T-helper 2 cell (primary cell): ENCODE measurements at regions not wholly inside any gene's neighbourhood (a gene's known extent, or its start where the extent isn't known, plus 50 kb on each side); places are given as distances from the start of the nearest gene placed in this dataset.
A peak's percentile ranks its signal among the peaks of the same experiment; 100 is the strongest.
"Not testable (repeated sequence)": the region's sequence is repeated elsewhere in the genome, so short reads cannot be mapped to it uniquely, and the experiment has no call there.

ENCODE experiments used
- DNase-seq, 5 experiments: peaks; one replicate each; pipeline versions ENCODE4 v3.0.0 to v3.0.0-alpha.2; 2012 to 2022

DNA sequence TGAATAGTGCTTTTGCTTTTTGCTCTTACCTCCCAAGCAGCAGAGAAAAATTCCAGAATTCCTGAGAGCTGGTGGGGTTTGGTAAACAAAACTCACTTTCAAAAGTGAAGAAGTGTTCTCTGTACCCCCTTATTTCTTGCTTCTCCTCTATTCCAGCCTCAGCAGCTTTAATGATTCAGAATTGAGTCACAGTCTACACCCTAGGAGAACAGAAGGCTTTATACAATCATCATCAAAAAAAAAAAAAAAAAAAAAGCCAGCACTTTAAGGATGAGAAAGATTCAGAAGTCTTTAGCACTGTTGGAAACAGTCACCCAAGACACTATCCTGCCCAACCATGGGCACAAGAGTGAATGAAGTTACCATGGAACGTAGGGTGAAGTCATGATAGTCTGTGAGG, 1583.1 kb upstream of the PCDH10 start:
- DNase-seq, result no peak

DNA sequence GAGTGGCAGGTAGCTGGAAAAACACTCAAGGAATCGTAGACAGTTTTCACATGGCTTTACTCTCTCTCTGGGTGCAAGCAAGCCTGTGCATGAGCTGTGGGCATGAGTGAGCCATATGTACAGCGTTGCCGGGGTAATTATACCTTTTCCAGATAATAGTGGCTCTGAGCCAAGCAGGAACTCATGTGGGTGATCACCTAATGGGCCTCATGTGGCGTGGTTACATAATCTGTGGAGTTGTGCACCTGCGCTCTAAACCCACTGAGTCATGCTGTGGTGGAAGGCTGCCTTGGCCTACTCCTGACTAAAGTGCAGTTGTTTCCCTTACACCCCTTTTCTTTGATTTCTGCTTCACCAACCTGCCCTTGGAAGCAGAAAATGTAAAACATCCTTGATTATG, 1564.5 kb upstream of the PCDH10 start:
- no peak for DNase-seq

DNA sequence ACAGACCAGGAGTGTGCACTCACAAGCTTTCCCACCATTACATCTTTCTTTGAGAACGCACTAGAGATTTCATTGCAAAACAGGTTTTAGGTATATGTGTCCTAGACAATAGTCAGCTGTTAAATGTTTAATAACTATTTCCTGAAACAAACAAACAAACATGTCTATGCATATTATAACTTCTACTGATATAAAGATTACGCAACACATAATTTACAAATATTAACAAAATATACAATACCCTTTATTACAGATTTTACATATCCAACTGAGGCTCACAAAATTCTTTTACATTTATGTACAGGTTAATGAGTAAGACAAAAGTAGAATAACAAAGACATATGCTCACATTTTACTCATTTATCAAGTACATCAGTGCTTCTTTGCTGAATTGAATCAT, 1554.0 kb upstream of the PCDH10 start:
- DNase-seq, result no peak

DNA sequence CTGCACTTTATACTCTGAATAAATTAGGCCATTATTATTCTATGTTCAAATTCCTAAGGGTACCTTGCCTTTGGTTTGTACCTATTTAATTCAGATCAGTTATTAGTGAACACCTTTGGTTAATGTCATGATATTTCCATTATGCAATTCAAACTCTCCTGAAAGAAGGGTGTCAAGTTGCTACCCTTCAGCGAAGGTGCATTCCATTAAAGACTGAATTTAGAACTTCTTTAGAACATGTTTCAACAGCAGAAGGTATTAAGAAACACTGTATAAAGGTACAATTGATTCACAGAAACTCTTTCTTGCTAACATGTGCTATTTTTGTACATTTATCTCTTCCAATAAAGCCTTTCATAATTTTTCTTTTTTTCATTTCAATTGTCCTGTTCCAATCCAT, 1545.4 kb upstream of the PCDH10 start:
- no peak for DNase-seq

DNA sequence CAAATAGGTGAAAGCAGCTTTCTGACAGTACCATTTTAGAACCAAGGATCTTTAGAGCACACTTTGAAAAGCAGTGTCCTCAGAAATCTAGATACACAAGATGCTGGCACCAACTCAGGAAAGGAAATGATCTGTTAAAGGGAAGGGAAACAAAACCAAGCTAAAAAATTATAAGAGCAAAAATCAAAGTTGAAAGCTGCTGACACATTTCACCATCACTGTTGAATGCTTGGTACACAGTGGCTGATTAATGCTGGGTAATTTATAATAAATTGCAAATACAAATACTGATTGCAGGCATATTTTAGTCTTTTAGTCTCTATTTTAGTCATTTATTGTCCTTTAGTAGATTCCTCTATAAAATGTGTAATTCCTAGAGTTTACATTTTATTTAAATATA, 1540.1 kb upstream of the PCDH10 start:
- DNase-seq, result no peak

DNA sequence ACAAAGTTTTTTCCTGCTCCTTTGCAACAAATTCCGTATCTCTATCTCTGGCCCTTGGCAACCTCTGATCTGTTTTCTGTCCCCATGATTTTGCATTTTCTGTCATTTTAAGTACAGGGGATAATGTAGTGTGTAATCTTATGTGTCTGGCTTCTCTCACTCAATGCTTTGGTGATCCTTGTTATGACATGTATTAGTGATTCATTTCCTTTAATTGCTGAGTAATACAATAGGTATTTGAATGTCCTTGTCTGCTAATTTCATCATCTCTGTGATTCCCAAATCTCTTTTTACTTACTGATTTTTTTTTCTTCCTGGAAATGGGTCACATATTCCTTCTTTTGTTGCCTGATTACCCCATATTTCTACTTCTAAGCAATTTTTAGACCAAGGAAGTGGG, 1538.6 kb upstream of the PCDH10 start:
- DNase-seq, result not testable (repeated sequence)

DNA sequence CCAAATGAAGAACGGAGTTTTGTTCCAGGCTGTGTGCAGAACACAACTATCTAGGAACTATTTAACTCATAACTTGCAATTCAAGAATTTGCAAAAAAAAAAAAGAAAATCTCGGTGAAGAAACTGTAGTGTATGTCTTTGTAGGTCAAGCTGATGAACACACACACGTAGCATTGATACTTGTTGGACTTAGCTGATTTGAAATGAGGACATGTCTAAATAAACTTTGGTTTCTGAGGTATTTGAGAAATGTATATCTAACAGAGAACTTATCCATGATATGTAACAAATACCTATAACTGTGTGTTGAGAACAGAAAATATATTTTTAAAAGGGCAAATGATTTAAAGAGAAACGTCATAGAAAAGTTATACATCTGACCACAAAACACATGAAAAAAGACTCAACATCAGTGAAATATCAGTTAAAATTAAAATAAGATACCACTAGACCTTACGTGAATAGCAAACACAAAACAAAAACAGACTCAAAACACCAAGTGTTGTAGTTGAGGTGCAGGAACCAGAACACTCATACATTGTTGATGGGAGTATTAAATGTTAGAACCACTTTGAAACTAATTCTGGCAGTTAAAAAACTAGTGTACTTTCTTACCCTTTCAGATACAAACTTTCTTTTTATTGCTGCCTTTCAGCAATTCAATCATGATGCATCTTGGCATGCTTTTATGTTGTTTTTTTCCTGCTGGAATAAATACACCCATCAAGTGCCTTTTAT, 1535.8 kb upstream of the PCDH10 start:
- DNase-seq, result no peak

DNA sequence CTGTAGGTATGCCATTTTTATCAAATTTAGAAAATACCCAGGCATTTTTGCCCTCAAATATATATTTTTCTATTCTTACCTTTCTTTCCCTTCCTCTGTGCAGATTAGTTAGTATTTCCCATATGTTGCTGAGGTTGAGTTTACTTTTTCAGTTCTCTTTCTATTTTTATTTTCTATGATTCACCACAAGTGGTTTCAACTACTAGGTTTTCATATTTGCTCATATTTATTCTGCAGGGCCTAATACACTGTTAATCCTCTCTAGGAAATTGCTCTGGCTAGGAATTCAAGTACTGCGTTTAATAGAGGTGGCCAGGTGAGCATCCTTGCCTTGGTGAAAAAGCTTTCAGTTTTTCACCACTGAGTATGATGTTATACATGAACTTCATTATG, 1535.3 kb upstream of the PCDH10 start:
- DNase-seq, result no peak

DNA sequence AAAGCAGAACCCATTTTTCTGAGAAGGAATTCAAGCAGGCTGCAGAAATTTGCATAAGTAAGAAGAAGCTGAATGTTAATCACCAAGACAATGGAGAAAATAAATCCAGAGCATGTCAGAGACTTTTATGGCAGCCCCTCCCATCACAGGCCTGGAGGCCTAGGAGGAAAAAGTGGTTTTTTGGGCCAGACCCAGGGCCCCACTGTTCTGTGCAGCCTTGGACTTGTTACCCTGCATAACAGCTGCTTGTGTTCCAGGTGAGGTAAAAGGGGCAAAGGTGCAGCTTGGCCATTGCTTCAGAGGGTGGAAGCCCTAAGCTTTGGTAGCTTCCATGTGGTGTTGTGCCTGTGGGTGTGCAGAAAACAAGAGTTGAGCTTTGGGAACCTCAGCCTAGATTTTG, 1516.2 kb upstream of the PCDH10 start:
- no peak for DNase-seq

DNA sequence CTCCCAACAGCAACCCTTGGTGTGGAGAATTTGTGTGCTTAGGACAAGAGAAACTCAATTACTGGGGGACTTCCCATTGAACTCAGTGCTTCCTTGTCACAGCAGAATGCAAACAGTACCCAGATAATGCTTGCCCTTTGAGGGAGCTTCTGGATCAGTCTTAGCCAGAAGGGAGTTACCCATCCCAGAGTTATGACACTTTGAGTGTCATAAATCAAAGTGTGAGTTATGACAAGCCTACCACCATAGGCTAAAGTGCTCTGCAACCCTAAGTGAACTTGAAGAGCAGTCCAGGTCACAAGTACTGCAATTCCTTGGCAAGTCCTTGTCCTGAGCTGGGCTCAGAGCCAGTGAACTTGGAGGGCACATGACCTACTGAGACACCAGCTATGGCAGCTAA, 1513.9 kb upstream of the PCDH10 start:
- DNase-seq, result no peak

DNA sequence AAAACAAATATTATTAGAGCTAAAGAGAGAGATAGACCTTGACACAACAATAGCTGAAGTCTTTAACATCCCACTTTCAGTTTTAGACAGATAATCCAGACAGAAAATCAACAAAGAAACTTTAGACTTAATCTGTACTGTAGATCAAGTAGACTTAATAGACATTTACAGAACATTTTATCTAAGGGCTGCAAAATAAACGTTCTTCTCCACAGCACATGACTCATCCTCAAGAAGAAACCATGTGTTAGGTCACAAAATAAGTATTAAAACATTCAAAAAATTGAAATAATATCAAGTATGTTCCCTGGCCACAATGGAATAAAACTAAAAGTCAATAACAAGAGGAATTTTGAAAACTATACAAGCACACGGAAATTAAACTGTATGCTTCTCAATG, 1510.3 kb upstream of the PCDH10 start:
- DNase-seq, result no peak

DNA sequence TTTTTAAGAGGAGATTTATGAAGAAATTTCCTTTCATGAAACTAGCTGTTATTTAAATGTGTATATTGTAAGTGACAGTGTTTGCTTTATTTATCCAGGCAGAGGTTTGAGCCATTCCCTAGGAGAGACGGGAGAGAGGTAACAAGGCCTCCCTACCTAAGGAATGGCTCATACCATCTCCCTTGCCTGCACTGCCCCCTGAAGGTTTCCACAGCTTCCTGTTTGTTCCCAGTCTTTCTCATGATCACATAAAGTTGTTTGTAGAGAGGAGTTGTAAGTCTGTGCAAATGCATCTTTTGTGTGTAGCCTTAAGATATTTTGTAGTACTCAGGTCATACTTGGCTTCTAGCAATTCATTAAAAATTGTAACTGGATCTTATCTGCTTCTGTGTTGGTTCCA, 1504.5 kb upstream of the PCDH10 start:
- no peak for DNase-seq

DNA sequence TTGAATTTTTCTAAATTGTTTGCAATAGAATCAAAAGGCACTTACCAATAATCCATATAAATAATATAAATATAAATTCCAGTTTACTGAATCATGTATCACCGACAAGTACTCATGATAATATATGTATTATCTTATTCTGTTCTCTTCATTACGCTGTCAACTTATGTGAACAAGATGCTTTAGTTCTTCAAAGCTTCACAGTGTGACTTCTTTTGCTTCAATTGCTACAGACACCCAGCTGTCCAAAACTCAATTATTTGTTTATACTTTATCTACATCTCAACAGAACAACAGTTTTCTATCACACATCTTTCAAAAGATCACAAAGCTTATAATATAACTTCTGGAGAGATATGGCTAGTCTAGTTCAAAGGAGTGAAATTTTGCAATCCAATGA, 1499.9 kb upstream of the PCDH10 start:
- no peak for DNase-seq

DNA sequence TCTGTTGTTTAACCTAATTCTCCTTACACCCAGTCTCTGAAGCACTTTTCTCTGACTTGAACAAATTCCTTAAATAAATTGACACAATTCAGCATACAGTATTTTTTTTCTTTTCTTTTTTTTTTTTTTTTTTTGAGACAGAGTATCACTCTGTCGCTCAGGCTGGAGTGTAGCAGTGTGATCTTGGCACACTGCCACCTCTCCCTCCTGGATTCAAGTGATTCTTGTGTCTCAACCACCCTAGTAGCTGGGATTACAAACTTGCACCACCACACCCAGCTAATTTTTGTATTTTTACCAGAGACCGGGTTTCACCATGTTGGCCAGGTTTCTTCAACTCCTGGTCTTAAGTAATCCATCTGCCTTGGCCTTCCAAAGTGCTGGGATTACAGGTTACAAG, 1498.1 kb upstream of the PCDH10 start:
- no peak for DNase-seq

DNA sequence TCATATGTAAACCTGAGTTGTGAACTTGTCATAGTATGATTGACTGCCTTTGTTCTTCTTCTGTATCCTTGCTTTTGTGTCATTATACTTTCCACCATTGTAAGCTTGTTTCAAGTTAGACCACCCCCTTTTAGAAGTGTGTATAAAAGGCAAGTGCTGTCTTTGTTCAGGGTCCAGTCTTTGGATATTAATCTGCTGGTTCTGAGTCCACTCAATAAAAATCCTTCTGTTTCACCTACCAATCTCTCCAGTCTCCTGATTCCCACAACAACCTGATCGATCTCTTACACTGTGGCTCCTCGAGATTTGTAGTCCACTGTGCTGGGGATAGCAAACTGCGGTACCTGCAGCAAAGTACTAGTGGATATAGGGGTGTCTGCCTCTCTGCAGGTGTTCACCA, 1465.8 kb upstream of the PCDH10 start:
- not testable (repeated sequence) for DNase-seq

DNA sequence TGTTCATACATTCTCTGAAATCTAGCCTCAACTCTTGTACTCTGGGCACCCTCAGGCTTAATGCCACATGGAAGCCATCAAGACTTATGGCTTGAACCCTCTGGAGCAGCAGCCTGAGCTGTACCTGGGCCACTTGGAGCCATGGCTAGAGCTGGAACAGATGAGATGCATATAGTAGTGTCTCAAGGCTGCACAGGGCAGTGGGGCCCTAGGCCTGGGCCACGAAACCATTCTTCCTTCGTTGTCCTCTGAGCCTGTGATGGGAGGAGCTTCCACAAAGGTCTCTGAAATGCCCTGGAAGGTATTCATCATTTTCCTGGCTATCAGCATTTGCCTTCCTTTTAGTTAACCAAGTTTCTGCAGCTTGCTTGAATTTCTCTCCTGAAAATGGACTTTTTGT, 1427.2 kb upstream of the PCDH10 start:
- no peak for DNase-seq

DNA sequence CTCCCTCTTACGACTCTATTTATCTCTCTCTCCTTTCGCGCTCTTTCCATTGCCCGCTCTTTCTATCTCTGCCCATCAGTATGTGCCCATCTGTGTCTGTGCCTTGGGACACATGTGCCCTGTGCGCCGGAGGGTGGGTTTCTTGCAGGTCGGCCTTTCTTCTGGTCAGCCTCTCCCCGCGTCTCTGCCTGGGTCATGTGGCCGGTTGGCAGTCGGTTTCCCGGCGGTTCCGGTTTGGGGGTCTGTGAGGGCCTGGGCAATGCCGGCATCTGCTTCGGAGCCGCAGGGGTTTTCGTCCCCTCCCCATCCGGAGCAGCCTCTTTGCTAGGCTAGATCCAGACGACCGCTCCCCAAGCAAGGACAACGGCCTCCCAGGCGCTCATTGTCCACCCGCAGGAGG, 1426.0 kb upstream of the PCDH10 start:
- not testable (repeated sequence) for DNase-seq

DNA sequence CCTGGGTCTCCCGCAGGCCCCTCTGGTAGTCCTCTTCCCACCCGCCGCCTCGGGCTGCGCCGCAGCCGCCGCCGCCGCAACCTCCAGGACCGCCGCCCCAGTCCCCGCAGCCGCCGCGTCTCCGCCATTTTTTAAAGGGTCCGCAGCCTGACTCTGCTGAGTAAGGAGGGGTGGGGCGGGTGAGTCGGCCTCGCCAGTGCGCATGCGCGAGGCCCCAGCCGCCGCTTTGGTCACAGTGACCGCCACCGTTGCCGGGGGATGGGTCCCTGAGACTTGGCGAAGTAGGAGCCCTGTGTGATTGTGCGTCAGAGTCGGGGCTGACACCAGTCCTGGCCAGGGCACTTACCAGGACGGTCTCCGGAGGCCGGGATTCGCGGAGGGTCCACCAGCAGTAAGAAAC, 1424.2 kb upstream of the PCDH10 start:
- peak in 2 of 5 experiments; percentile 38 to 71 for DNase-seq

DNA sequence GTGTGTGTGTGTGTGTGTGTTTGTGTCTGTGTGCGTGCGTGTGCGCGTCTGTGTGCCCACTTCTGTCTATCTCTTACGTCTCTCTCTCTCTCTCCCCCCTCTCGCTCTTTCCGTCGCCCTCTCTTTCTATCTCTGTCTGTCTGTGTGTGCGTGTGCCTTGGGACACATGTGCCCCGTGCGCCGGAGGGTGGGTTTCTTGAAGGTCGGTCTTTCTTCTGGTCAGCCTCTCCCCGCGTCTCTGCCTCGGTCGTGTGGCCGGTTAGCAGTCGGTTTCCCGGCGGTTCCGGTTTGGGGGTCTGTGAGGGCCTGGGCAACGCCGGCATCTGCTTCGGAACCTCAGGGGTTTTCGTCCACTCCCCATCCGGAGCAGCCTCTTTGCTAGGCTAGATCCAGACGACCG, 1423.6 kb upstream of the PCDH10 start:
- not testable (repeated sequence) for DNase-seq

DNA sequence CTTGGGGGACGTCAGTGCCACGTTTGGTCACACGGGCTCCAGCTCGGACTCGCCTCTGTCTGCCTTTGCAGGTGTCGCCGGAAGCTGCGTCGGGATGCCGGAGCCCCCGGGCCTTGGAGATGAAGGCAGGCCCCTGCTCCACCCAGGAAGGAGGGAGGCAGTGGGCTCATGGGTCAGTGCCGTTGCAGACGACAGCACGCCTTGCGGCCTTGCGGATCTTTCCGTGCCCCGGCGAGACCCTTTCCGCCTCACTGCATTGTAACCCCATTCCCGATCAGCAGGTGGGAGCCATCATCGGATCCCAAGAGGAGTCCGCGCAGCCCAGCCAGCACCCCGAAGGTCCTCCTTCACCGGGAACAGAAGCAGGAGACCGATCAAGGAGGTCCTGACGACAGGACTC, 1422.2 kb upstream of the PCDH10 start:
- DNase-seq, result not testable (repeated sequence)

DNA sequence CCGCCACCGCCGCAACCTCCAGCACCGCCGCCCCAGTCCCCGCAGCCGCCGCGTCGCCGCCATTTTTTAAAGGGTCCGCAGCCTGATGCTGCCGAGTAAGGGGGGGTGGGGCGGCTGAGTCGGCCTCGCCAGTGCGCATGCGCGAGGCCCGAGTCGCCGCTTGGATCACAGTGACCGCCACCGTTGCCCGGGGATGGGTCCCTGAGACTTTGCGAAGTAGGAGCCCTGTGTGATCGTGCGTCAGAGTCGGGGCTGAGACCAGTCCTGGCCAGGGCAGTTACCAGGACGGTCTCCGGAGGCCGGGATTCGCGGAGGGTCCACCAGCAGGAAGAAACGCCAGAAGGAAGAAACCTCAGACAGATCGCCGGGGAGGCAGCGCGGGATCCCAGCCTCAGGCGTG, 1421.7 kb upstream of the PCDH10 start:
- DNase-seq, result not testable (repeated sequence)

DNA sequence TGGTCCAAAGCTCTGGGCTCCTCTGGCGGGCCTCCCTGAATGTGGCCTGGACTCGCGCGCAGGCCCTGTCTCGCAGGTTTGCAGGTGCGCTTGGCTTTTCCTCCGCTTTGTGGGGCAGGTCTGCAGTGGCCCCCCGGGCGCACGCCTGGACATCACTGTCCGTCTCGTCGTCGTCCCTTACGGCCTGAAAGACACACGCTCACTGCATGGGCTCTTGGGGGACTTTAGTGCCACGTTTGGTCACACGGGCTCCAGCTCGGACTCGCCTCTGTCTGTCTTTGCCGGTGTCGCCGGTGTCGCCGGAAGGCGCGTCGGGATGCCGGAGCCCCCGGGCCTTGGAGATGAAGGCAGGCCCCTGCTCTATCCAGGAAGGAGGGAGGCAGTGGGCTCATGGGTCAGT, 1419.9 kb upstream of the PCDH10 start:
- not testable (repeated sequence) for DNase-seq

DNA sequence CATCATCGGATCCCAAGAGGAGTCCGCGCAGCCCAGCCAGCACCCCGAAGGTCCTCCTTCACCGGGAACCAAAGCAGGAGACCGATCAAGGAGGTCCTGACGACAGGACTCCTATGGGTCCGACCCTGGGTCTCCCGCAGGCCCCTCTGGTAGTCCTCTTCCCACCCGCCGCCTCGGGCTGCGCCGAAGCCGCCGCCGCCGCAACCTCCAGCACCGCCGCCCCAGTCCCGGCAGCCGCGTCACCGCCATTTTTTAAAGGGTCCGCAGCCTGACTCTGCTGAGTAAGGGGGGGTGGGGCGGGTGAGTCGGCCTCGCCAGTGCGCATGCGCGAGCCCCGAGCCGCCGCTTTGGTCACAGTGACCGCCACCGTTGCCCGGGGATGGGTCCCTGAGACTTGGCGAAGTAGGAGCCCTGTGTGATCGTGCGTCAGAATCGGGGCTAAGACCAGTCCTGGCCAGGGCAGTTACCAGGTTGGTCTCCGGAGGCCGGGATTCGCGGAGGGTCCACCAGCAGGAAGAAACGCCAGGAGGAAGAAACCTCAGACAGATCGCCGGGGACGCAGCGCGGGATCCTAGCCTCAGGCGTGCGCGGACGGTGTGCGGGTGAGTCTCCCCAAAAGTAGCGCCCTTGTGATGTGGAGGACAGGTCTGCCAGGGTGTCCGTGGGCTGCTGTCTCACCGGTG, 1419.2 kb upstream of the PCDH10 start:
- DNase-seq, result not testable (repeated sequence)

DNA sequence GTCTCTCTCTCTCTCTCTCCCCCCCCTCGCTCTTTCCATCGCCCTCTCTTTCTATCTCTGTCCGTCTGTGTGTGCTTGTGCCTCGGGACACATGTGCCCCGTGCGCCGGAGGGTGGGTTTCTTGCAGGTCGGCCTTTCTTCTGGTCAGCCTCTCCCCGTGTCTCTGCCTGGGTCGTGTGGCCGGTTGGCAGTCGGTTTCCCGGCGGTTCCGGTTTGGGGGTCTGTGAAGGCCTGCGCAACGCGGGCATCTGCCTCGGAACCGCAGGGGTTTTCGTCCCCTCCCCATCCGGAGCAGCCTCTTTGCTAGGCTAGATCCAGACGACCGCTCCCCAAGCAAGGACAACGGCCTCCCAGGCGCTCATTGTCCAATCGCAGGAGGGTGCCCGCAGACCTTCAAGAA, 1418.5 kb upstream of the PCDH10 start:
- DNase-seq, result not testable (repeated sequence)
